ENCODE measurements at regions not wholly inside any gene's neighbourhood (a gene's known extent, or its start where the extent isn't known, plus 50 kb on each side); places are given as distances from the start of the nearest gene placed in this dataset.

- no peak for TF ChIP-seq CTCF (conservative IDR thresholded peaks at IDR 0.05; ENCODE audit: control insufficient read depth, insufficient read depth, low read depth, low read length)
- no peak overlapping the region for H3K4me3 ChIP-seq (ENCODE audit: control insufficient read depth, low read depth, low read length)
- no peak for DNase-seq (ENCODE audit: low read depth)
Measured at GRCh38 chr5:159866093-159866492, 50.2 kb upstream of the ADRA1B start.

Measured in fibroblast of mammary gland (primary cell).